ENCODE measurements at regions not wholly inside any gene's neighbourhood (a gene's known extent, or its start where the extent isn't known, plus 50 kb on each side); places are given as distances from the start of the nearest gene placed in this dataset.
"Not testable (repeated sequence)": the region's sequence is repeated elsewhere in the genome, so short reads cannot be mapped to it uniquely, and the experiment has no call there.

DNA sequence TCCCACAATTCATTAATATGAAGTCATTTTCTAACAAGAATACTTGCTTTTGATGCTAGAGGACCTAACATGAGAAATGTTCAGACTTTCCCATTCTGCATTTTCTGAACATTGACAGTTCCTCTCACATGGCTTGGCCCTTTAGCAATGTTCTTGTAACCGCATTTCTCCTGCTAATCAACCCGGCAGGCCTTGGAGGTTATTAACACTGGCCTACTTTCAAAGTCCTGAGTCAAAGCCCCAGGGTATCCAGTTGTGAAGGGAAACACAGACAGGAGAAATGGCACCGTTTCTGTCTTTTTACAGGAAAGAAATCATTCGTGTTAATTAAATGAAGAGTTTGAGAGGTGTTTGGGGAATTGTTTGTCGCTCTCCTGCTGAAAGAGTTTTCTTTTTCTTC lies 446.5 kb upstream of the MIS18BP1 start:
- no peak for DNase-seq

DNA sequence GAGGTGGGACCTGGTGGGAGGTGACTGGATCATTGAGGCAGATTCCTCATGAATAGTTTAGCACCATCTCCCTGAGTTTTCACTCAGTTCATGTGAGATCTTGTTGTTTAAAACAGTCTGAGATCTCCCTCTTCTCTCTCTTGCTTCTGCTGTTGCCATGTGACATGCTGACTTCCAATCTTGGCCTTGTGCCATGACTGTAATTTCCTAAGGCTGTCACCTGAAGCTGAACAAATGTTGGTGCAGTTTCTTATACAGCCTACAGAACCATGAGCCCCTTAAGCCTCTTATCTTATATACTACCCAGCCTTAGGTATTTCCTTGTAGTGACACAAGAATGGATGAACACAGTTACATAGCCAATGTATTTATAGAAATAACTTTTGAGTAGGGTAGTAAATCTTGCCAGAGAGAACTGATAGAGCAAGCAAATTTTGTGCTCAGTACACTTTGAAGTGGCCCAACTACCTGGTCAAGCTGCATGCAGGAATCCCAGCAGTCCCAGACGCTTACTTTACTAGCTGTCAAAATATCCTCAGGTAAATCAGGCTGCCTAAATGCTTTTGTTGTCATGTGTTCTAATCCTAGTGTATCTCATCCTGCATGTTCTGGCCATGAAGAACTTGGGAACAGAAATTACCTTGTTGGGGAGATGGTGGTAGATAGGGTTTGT lies 445.6 kb upstream of the MIS18BP1 start:
- no peak for DNase-seq

DNA sequence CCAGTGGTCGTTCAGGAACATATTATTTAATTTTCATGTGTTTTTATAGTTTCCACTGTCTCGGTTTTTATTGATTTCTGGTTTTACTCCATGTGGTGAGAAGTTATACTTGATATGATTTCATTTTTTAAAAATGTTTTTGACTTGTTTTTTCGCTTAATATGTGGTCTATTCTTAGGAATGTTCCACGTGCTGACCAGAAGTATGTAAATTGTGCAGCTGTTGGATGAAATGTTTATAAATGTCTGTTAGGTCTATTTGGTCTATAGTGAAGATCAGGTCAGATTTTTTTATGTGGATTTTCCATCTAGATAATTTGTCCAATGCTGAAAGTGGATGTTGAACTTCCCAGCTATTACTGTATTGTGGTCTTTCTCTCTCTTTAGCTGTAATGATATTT lies 433.8 kb upstream of the MIS18BP1 start:
- no peak for DNase-seq

DNA sequence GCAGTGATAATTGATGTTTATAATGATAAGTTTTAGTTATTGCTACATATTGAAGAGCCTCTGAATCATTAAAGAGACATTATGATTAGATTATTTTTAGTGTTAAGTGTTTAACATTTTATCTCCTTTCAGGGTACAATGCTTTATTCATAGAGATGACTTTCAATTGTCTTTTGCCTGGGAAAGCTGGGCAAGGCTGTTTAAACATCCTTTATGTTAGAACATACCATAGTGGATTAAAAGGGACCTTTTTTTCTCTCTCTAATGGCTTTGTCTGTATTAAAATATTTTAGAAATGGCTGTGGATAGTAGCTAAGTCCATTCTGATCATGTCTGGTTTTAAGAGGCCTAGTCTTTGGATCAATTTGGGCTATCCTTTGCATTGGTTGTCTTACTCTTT lies 427.5 kb upstream of the MIS18BP1 start:
- DNase-seq: no peak

DNA sequence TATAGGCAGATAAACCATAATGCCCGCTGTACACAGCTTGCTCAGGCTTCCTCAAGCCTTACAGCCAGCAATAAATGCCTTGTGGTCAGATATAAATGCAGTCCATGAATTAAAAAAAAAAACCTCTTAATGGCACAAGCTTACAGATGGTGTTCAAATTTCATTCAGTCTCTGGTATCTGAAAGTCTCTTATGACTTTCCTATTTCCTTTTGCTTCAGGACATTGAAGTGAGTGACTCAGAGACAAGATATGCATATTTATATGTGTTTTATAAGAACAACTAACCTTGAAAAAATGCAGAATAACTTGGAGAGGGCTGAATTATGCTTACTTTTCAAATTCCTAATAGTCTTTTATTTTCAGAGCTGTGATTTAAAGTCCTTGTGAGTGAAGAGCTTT lies 426.9 kb upstream of the MIS18BP1 start:
- DNase-seq: peak; percentile 18

DNA sequence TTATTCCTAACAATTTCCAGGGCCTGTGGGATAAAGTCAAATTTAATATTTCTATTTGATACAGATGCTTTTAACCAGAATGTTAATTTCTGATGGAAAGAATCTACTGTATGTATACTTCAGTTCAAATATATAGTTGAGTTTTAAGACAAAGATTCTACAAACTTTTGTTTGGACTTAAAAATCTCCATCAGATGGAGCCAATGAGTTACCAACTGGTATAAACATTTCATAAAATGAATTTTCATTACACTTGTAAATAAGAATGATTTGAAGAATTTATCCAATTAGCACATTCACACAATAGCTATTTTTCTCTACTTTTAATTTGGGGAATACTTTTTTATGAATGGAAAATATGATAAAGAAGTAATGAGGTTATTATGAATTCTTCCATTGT lies 425.2 kb upstream of the MIS18BP1 start:
- DNase-seq: no peak

DNA sequence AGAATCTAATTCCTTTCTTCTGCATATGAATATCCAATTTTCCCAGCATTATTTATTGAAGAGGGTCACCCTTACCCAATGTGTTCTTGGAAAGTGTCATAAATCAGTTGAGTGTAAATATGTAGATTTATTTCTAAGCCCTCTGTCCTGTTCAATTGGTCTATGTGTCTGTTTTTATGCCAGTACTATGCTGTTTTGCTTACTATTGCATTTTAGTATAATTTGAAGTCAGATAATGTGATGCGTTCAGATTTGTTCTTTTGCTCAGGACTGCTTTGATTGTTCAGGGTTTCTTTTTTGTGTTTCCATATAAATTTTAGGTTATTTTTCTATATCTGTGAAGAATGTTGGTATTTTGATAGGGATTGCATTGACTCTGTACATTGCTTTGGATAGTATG lies 420.4 kb upstream of the MIS18BP1 start:
- no peak for DNase-seq

DNA sequence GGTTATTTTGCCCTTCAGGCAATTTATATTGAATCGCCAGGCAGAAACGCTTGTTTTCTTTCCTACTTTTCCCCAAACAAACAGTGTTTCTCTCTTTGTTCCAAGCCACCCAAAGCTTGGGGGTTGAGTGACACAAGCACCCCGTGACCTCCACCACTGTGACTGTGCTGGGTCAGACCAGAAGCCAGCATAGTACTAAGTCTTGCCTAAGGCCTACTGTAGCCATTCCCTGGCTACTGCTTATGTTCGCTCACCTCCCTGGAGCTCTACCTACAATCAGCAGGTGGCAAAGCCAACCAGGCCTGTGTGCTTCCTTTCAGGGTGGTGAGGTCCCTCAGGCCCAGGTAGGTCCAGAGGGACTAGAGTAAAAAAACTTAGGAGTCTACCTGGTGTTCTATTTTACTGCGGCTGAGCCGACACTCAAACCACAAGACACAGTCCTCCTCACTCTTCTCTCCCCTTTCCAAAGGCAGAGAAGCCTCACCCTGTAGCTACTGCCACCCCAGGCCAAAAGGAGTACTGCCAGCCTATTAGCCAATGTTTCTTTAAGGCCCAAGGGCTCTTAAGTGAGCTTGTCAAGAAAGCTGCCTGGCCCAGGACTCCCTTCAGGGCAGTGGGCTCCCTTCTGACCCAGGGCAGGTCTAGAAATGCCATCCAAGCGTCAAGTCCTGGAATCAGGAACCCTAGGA lies 411.8 kb upstream of the MIS18BP1 start:
- no peak for DNase-seq

DNA sequence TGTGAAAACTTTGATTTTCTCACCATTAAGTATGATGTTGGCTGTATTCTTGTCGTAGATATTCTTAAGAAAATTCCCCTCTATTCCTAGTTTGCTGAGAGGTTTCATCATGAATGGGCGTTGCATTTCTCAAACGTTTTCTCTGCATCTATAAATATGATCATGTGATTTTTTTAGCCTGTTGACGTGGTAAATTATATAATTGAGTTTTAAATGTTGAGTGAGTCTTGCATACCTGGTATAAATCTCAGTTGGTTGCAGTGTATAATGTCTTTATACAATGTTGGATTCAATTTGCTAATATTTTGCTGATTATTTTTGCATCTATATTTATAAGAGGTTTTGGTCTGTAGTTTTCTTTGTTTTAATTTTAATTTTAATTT lies 405.9 kb upstream of the MIS18BP1 start:
- no peak for DNase-seq

DNA sequence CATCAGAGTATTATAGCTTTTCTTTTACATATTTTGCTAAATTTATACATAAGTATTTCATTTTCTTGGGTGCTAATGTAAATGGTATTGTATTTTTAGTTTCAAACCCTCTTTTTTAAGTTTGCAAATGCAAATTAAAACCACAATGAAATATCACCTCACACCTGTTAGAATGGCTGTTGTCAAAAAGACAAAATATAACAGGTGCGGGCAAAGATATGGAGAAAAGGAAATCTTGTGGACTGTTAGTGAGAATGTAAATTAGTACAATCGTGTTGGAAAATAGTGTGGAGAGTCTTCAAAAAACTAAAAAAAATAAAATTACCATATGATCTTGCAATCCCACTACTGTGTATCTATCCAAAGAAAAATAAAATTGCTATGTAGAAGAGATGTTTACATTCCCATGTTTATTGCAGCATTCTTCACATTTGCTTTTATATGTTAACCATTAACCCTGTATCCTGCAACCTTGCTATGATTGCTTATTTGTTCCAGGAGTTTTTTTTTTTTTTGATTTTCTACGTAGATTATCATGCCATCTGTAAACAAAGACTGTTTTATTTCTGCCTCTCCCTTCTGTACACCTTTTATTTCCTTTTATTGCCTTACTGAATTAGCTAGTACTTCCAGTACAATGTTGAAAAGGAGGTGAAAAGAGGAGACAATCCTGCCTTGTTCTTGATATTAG lies 405.4 kb upstream of the MIS18BP1 start:
- no peak for DNase-seq

DNA sequence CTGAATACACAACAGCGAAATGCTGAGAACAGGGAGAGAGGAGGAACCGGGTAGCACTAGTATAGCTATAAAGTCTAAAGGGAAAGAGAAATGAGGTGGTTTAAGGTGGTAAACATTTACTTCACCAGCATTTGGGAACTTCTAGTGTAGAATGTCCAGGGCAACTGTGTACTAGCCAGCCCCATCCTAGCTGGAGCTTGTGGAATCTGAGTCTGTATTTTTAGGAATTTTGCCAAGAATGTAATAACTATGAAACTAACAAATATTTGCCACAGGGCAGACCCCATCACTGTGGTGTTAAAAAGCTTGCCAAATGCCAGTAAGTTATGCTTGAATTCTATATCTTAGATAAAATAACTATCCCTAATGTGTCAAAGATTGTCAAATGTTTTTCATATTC lies 398.9 kb upstream of the MIS18BP1 start:
- DNase-seq: no peak

DNA sequence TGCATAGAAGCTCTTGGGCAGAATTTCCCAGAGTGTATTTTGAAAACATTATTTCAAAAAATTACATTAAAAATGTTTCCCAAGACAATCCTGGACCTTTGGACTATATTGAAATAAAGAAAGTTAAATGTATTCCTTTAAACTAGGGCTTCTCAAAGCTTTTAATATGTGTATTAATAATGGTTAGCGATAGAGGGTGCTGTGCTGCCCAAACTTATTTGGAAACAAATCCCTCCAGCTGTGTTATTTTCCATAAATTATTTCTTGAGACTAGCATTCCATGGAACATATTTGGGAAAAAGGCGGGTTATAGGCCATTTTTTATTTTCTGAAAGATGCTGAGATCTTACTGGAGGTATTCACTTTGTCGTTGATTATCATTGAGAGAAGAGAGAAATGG lies 397.8 kb upstream of the MIS18BP1 start:
- DNase-seq: no peak

DNA sequence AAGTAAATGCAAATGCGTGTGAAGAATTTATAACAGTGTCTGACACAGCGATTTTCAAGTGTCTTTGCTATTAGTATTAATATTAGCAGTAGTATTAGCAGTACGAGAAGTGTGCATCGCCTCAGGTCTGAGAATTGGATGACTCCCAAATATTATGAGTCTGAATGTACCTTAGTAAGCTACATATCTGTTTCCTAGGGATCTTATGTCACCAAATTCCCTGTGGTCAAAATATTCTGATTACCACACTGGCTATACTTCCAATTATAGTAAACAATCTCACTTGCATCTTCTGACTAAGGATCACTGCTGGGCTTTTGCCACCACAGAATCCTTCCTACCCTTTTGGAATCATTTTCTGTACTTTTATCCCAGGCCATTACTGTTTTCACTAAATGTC lies 396.0 kb upstream of the MIS18BP1 start:
- DNase-seq: no peak

DNA sequence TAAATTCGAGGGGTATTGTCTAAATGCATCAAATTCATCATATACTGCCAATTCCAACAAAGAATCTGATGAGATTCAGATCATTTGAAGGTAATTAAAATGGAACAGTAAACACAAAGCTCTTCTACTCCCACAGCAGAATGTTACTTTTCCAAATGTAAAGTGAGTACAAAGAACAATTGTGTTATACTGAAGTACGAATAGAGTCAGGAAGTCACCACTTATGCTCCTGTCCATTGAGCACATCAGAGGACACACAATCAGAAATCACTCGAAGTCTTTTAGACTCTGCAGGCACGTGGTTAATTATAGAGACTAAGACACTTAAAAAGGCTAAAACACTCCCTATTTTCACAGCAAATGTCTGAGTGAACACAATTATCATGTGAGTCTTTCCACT lies 388.5 kb upstream of the MIS18BP1 start:
- no peak for DNase-seq

DNA sequence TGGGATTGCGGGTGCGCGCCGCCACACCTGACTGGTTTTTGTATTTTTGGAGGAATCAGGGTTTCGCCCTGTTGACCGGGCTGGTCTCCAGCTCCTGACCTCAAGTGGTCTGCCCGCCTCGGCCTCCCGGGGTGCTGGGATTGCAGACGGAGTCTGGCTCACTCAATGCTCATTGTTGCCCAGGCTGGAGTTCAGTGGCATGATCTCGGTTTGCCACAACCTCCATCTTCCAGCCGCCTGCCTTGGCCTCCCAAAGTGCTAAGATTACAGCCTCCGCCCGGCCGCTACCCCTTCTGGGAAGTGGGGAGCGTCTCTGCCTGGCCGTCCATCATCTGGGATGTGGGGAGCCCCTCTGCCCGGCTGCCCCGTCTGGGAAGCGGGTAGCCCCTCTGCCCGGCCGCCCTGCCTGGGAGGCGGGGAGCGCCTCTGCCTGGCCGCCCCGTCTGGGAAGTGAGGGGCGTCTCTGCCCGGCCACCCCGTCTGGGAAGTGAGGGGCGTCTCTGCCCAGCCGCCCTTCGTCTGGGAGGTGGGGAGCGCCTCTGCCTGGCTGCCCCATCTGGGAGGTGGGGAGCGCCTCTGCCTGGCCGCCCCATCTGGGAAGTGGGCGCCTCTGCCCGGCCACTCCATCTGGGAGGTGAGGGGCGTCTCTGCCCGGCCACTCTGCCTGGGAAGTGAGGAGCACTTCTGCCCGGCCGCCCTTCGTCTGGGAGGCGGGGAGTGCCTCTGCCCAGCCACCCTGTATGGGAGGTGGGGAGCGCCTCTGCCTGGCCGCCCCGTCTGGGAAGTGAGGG lies 381.8 kb upstream of the MIS18BP1 start:
- DNase-seq: not testable (repeated sequence)

DNA sequence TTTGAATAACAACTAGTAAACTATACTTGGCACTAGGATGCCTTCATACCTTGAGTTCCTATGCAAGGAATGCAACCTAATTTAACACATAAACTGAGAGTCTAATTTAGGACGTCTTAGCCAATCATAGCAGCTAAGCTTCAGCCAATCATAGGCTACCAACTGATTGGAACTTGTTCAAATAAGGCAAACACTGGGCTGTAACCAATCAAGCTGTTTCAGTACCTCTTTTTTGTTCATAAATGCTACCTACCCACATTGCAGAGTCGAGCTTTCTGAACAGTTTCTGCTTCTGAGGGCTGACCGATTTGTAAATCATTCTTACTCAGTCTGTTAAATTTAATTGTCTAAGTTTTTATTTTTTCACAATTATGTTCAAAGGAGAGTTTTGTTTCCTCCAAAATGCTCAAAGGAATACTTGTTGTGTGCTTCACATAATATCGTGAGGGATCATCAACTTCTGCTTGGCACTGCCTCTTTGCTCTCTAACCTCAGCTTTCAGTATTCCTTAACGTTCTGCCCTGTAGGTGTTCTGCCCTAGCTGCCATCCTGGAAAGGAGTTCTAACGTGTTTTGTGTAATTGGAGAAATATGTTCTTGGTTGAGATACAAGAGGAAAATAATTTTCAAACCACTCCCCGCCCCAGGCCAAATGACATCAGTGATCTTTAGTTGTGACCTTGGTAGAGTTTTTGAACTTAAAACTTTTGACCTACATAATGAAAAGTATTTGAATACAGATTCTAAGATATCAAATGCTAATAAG lies 380.4 kb upstream of the MIS18BP1 start:
- no peak for DNase-seq

DNA sequence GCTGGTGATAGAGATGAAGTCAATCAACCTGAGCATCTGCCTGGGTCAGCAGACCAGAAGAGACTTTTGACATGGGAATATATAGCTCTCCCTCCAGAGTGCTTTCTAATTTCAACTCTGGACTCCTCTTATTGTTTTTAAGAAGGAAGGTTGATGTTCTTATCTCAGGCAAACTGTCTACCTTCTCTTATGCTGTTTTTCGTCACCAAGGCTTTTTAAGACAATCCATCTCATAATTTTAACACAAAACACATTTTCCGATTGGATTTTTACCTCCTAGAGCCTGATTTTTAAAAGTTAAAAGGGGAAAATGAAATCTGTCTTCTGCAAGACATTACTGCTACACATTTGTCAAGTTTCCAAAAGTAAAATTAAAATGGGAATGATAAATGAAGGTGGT lies 368.7 kb upstream of the MIS18BP1 start:
- no peak for DNase-seq

DNA sequence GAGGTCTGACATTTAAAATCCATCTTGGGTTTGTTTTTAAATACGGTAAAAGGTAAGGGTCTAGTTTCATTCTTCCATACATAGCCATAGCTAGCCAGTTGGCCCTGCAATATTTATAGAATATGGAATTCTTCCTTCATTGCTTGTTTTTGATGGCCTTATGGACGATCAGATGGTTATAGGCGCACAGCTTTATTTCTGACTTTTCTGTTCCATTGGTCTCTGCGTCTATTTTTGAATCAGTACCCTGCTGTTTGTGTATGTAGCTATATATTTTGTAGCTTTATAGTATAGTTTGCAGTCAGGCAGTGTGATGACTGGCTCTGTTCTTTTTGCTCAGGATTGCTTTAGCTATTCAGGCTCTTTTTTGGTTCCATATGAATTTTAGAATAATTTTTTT lies 366.8 kb upstream of the MIS18BP1 start:
- DNase-seq: no peak

DNA sequence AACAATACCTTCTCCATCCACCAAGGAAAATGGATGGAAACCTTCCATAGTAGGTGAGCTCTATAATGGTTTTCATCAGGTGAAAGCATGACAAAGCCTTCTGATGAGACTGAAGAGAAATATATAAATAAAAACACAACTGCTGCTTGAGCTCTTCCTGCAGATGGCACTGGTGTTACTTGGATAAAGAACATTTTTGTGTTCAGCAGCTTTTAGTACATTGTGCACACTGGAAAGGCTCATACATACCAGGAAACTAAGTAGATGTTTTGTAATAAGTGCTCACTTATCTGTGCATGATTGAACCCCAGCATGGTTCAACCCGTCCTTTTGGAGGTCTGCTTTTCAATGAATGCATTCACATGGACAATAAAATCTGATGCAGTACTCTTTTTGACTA lies 357.3 kb upstream of the MIS18BP1 start:
- no peak for DNase-seq

DNA sequence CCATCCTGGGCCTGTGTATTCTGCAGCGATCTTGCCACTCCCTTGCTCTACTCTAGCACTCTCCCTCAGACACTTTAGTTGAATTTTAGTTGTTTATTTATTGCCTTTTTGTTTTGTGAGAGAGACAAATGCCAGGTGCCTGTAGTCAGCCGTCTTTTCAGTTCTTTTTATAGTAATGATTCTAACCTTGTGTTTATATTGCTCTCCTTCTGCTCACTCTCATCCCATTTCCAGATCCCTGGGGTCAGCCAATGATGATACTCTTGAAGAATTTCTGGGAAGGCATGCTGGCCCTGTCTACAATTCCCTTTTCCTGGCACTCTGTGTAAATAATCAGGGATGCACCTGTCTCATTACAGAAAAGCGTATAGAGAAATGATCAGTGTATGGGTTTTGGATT lies 334.1 kb upstream of the MIS18BP1 start:
- no peak for DNase-seq

DNA sequence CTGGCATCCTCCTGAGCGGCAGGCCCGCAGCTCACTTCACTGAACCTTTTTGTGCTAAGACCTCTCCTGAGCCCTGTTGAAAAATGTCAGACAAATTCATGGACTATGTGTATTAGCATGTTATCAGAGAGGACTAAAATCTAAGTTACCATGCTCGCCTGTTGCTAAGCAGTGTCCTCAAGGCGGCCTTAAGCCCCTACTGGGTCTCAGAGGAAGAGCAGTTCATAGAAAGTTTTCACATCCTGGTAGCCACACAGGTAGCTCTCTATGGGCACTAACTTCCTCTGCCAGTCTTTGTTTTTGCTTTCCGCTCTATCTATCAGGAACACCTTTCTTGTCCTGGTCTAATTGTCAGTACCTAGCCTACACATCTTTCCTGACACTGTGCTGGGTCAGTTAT lies 306.6 kb upstream of the MIS18BP1 start:
- no peak for DNase-seq

DNA sequence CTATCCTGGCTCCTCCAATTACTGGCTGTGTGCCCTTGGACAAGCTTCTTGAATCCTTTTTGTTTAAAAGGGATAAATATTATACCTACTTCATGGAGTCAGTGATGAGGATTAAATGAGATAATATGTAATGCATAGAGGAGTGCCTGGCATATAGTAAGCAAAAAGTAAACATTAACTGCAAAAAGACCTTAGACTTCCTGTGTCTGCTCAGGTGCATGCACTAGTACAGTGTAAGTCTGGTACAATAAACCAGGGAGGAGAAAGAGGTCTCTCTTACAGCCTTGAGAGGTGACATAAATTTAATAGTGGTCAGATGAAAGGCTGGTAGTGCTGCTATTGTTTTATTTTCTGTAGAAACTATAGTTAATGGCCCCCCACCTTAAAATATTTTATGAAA lies 305.2 kb upstream of the MIS18BP1 start:
- no peak for DNase-seq

DNA sequence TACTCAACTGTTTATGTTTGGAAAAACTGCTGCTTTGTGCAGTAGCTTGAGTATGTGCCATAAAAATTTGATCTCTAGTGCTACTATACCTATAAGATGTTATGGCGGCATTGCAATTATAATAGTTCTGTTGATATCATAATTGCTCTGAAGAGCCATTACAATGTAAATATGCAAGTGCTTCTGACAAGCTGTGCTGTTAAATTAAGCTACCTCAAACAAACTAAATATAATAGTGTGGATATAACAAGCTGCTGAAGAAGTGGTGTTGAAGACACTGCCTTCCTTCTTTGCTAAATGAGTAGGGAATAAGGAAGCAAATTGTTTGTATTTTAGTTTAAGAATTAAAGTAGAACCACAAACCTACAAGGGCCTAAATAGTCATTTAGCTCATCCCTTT lies 301.0 kb upstream of the MIS18BP1 start:
- no peak for DNase-seq
